Midbrain (tissue), 1 donor: ENCODE measurements at regions not wholly inside any gene's neighbourhood (a gene's known extent, or its start where the extent isn't known, plus 50 kb on each side); places are given as distances from the start of the nearest gene placed in this dataset.
"Not testable (repeated sequence)": the region's sequence is repeated elsewhere in the genome, so short reads cannot be mapped to it uniquely, and the experiment has no call there.

Experiments used
- DNase-seq: peaks from one replicate; lab custom pipeline; 2025; lab: John Stamatoyannopoulos, UW

DNA sequence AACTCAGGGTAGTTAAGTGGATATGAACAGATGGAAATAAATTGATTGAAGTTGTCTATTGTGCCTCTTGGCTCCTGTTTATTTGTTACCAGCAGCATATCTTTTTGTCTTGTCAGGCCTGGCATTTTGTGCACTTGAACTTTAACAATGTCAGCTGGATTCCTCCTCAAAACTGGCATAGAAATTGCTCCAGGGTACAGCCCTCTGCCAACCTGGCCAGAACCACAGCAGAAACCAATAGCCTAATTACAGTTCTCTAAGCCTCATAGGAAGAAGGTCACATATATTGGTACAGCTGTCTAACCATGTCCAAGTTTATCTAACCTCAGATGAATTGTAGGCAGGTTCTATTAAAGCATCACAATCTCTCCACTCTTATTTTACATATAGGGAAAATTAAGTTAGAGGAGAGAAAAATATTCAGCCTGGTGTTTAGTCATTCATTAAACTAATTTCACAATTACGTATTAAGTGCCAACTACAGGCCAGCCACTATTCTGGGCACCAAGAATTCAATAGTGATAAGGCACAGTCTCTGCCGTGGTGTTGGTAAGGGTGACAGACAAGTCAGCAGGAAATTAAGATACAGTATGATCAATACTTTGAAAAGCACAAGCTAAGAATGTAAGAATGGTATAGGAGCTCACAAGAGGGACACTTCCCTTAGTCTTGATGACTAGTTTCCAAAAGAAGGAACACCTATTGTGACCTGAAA lies 452.9 kb upstream of the NECTIN3 start:
- no peak for DNase-seq

GRCh38 chr3:110620118-110620517 lies 451.5 kb upstream of the NECTIN3 start:
- DNase-seq = no peak

- no peak for DNase-seq
These were observed 448.0 kb upstream of the NECTIN3 start for GRCh38 chr3:110623571-110623970.

DNA sequence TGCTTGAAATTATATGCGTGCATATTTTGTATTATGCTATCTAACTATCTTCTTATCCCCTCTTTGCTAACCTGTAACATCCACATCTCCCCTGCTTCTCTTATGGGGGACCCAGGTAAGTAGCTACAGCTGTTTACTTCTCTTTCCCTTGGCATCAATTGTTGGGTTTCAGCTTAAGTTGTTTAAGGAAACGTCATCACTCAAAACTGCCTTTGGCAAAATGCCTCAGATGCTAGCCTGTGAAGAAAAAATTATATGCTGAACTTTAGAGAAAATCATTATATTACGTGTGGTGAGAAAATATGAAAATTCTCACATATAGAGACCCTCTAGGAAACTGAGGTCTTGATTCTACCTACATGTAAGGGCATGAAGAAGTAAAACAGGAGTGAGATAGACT lies 447.0 kb upstream of the NECTIN3 start:
- DNase-seq = no peak

DNA sequence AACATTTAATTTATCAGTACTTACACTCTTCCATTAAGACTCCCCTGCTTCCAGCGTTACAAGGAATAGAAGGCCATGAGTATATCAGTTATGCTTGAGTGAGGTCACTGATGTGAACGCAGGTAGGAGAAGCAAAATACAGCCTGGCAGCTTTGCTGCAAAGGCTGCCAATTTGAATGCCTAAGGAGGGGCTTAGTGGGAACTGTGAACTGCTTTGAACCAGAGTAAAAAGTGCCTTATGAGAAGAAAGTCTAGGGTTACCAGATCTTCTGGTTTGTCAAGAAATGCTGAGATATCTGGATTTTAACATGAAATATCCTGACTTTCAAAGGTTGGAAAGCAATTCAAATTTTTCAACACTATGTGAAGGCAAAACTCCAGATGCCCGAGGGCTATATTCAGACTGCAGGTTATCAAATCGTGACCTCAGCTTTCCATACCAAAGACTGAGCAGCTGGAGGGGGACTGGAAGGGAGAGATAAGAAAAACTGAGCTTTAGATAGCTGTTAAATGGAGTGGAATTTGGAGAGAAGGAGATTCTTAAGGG lies 446.3 kb upstream of the NECTIN3 start:
- DNase-seq = no peak

DNA sequence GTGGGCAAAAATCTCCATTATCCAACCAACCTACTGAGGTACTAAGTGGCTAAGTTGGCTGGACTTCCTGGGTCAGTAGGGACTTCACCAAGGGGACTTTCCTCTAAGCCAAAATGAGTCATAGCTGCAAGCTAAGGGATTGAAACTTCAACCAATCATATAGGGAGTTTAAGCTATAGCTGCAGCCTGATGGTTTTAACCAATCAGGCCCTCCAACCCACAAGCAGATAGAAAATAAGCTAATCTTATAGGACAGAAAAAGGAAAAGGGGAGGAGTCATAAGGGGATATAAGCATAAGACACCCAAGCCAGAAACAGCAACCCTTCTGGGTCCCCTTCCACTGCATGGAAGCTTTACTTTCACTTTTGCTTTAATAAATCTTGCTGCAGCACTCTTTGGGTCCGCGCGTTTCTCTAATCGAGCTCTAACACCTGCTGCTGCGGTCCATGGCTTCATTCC lies 444.9 kb upstream of the NECTIN3 start:
- not testable (repeated sequence) for DNase-seq

DNA sequence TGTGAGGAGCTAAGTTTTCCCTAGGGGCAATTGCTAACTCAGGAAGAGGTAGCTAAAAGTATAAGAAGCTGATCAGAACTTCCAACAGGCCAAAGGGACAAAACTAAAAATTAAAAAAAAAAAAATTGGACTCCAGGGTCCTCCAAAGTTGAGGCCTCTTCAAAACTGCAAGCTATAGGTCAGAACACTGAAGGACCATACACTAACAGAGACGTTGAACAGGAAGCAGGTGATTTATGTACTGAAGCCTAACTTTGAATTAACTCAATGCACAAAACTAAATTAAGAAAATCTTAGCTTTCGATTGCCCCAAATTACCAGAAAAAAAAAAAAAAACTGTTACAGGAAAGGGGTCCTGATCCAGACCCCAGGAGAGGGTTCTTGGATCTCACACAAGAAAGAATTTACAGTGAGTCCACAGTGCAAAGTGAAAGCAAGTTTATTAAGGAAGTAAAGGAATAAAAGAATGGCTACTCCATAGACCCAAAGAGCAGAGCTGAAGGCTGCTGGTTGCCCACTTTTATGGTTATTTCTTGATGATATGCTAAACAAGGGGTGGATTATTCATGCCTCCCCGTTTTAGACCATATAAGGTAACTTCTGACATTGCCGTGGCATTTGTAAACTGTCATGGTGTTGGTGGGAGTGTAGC lies 442.8 kb upstream of the NECTIN3 start:
- DNase-seq = no peak

DNA sequence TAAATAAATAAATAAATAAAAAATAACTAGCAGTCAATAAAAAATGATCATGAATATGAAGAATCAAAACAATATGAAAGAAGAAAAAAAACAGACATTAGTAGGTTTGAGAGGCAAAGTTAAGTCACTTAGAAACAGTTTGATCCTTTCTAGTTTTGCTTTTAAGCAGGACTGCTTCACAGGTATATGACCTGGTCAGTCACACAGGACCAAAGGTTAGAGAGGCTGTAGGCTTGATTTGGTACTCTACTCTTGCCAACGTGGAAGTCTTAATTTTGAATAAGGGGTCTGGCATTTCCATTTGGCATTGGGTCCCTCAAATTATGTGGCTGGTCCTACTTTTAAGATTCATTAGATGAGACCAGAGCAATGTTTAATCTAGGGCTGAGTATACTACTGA lies 441.7 kb upstream of the NECTIN3 start:
- no peak for DNase-seq

DNA sequence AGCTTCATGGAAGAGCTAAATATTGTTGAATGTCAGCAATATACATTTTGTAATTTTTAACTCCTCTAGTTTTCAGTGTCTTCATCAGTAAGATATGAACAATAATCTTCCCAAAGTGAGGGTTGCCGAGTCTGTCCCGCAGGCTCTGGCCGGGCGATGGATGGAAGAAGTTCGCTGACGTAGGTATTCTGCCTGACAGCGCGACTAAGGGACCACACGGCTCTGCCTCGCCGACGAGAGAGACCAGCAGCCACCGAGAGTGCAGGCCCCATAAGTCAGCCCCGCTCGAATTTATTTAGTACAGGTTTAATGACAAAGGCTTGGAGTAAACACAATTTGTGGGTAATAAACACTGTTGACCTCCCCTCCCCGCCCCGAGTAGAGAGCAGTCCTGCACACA lies 427.4 kb upstream of the NECTIN3 start:
- no peak for DNase-seq

DNA sequence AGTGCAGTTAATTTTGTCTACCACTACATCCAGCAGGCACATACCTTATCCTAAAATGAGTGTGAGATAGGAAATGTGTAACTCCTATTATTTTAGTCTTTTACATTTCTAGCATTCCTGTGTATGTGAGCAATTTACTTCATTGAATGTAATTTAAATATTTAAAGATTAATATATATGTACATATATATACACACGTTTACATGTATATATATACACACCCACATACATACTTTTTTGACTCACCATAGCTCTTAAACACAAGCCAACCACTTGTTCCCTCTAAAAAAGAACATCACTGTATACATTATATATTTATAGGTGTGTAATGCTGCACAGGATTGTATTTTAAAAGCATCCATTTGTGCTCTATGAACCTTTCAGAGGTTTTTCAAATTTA lies 425.6 kb upstream of the NECTIN3 start:
- DNase-seq = no peak

- DNase-seq = no peak
These were observed 425.1 kb upstream of the NECTIN3 start for GRCh38 chr3:110646496-110646895.

GRCh38 chr3:110647586-110647985 lies 424.0 kb upstream of the NECTIN3 start:
- DNase-seq = no peak

DNA sequence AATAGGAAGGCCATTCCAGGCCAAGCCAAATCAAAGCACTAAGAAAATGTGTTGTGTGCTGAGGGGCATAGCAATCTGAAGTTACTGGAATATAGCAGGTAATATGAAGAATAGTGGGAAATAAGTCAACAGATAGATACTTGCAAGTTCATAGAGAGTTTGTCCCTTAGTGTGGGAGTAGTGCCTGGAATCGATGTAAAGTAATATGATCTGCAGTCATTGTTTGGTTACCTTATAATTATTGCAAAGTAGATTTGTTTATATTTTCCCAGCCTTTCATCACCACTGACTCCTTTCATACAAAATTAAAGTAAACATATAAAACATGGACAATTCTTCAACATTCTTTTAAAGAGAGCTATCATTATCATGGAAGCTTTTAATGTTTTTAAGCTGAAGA lies 420.9 kb upstream of the NECTIN3 start:
- no peak for DNase-seq

DNA sequence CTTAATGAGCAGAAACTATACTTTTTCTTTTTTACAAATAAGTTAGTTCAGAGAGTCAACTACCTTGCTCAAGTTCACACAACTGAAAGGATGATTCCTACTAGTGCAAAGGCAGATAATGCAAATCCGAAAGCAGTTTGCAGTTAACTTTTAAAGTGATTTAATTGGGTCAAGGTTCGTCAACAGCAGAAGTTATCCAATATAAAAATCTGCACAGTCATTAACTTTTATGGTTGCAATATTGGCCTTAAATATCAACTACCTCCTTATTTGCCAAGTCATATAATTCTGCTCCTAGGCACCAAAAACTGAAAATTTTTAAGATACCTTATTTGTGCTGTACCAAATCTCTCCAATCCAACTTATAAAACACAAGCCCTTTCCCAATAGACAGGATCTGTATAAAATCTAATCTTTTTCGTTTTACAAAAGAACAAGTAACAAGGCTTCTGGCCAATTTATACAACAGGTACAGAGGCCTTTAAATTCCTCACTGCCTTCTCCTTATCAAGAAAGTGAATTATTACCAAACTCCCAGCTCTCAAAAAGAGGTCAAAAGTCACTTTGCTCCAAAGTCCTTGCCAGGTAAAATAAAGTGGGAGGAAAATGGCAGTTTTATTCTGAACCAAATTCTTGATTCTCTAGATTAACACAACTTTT lies 416.6 kb upstream of the NECTIN3 start:
- no peak for DNase-seq

DNA sequence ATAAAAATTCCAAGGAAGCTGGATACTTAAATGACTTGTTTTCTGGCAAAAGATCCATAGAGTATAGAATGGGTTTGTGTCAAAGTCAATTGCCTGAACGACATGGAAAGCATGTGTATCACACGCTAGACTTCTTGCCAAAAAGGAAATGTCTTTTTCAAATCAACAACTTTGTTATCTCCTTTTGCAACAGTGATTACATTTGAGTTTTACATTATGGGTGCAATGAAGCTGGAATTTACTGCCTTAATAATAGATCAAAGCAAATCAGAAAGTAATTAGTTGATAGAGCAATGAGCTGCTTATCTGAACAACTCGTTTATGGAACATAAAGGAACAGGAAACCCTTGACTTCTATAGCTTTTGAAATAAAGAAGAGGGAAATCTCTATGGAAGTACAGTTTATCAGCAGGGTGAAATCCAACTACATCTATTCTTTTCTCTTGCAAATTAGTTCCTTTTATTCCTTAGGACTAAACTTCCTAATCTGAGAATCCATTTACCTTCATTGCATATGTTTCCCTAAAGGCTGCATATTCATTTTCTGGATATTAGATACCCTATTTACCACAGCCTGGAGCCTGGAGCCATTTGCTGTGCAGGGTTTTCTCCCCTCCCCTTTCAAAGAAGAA lies 415.1 kb upstream of the NECTIN3 start:
- DNase-seq = no peak

DNA sequence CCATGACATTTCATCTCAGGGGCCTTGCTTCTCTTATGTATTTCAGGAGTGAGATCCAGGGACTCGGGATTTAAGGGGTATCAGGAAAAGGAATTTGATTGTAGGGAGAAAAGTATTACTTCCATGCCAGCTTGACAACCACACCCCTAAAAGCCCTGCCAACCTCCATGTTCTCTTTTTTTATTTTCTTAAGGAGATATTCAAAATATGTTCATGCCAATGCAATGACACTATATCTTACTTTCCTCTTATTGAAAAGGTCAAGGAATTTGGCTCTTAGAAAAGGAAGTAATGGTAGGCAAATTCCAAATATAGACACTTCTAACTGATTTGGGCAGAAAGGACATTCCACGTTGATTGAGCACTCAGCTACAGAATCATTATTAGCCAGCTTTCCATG lies 407.5 kb upstream of the NECTIN3 start:
- no peak for DNase-seq

GRCh38 chr3:110666495-110666894 lies 405.1 kb upstream of the NECTIN3 start:
- DNase-seq = no peak

GRCh38 chr3:110667216-110667615 lies 404.4 kb upstream of the NECTIN3 start:
- no peak for DNase-seq

- no peak for DNase-seq
These were observed 401.2 kb upstream of the NECTIN3 start for GRCh38 chr3:110670407-110670806.

DNA sequence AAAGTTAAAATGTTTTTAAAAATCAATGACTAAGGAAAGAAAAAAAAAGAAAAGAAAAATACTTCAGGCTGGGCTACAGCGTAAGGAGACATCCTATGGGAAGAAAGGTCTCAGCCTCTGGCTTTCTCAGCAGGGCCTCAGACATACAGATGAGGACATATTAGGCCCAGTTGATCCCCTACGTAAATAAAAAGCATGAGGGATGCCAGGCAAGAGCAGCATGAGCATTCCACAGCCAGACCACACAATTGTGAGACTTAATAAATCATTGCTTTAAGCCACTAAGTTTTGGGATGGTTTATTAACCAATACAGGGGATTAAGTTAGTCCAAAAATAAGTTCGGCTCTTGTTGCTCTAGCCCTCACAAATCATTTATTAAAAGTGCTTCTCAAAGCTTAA lies 394.1 kb upstream of the NECTIN3 start:
- DNase-seq = no peak

GRCh38 chr3:110679285-110679684 lies 392.3 kb upstream of the NECTIN3 start:
- no peak for DNase-seq

GRCh38 chr3:110680450-110680849 lies 391.2 kb upstream of the NECTIN3 start:
- DNase-seq = no peak

- DNase-seq = no peak
These were observed 387.1 kb upstream of the NECTIN3 start for GRCh38 chr3:110684466-110684865.
